ENCODE measurements at regions not wholly inside any gene's neighbourhood (a gene's known extent, or its start where the extent isn't known, plus 50 kb on each side); places are given as distances from the start of the nearest gene placed in this dataset.

- TF ChIP-seq POLR2AphosphoS5 (IDR thresholded peaks at IDR 0.05) (no peak), EP300 (conservative IDR thresholded peaks at IDR 0.05; ENCODE audit: poor library complexity, severe bottlenecking) (no peak)
These were observed 120.8 kb downstream of the DMRT2 start for GRCh38 chr9:1170918-1171317.

All from neural cell (in vitro differentiated cells).